Neuron (in vitro differentiated cells): ENCODE measurements at regions not wholly inside any gene's neighbourhood (a gene's known extent, or its start where the extent isn't known, plus 50 kb on each side); places are given as distances from the start of the nearest gene placed in this dataset.

Experiments
- H2AFZ ChIP-seq: one replicate; pipeline ENCODE4 v1.6.1; 2013; ENCODE audit warnings: low read depth, mild to moderate bottlenecking, inconsistent platforms, low read length, moderate library complexity
- H3K27me3 ChIP-seq: one replicate; pipeline ENCODE4 v1.6.1; 2013; ENCODE audit warnings: low read length; ENCODE audit not compliant: insufficient read depth
- H3K36me3 ChIP-seq: one replicate; pipeline ENCODE4 v1.6.1; 2013; ENCODE audit warnings: low read length; ENCODE audit not compliant: insufficient read depth
- H3K4me1 ChIP-seq: one replicate; pipeline ENCODE4 v1.6.1; 2013; ENCODE audit warnings: low read length; ENCODE audit not compliant: insufficient read depth
- H3K4me3 ChIP-seq: 2 replicates; pipeline ENCODE4 v1.5.1; 2013; ENCODE audit warnings: mild to moderate bottlenecking, low read length, moderate library complexity
- H3K9me3 ChIP-seq: one replicate; pipeline ENCODE4 v1.6.1; 2013; ENCODE audit warnings: low read length

DNA sequence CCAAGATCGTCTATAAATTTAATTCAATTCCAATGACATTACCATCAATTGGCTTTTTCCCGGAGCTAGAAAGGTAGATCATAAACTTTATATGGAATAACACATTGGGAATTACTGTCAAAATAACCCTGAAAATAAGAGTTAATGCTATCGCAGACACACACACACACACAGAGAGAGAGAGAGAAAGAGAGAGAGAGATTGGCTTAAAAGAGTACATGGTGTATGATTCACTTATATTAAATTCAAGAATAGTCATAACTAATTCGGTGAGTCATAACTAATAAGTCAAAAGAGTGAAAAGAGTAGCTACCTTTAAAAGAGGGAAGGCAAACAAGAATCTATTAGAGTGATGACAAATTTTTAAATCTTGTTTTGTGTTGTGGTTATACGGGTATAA is 425.5 kb downstream of the TBC1D32 start:
- Histone ChIP-seq H3K4me3 (no peak overlapping the region), H3K4me1 (no peaks in the 10 kb centered on the region), H3K9me3 (no peaks in the 10 kb centered on the region), H2AFZ (no peak overlapping the region), H3K27me3 (no peaks in the 10 kb centered on the region), H3K36me3 (no peaks in the 10 kb centered on the region)

DNA sequence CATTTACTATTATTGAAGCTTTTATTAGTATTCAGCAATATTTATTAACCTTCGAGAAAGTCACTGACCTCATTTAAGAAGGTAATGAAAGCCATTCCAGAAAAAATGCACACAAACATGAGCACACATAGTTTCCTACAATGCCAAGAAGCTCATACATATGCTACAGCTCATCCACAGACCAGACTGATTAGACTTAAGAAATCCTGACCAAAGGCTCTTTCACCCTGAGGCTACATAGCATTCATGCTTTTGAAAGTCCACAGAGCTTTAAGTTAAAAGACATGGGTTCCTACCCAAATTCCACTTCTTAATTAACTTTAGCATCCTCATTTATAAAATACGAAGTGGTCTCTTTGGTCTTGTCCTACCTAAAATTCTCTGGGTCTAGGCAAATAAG is 430.4 kb downstream of the TBC1D32 start:
- Histone ChIP-seq H3K4me1 (no peaks in the 10 kb centered on the region), H2AFZ (no peak overlapping the region)

DNA sequence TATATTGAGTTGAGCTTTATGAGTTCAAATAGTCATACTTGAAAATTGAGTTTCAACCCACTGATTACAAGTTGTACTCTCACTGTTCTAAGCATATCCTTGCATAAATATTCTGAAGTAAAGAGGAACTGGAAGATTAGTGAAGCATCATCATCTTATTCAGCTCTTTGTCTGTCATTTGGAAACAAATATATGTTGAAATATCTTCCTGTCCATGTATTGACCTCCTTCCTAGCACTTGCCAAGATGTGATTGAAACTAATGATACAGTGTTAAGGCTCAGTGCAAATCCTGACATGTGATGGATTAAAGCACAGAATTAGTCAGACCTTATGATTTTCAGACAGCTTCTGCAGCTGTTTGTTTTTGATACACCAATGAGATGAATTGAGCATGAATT is 434.3 kb downstream of the TBC1D32 start:
- Histone ChIP-seq H3K9me3 (no peaks in the 10 kb centered on the region), H3K4me3 (no peak overlapping the region), H3K27me3 (no peaks in the 10 kb centered on the region), H3K36me3 (no peaks in the 10 kb centered on the region), H2AFZ (no peak overlapping the region), H3K4me1 (no peaks in the 10 kb centered on the region)

More for the DNA sequence above, 430.4 kb downstream of the TBC1D32 start:
- no peak overlapping the region for H3K4me3 ChIP-seq
- H3K9me3 ChIP-seq, result no peaks in the 10 kb centered on the region
- no peaks in the 10 kb centered on the region for H3K36me3 ChIP-seq
- no peaks in the 10 kb centered on the region for H3K27me3 ChIP-seq

DNA sequence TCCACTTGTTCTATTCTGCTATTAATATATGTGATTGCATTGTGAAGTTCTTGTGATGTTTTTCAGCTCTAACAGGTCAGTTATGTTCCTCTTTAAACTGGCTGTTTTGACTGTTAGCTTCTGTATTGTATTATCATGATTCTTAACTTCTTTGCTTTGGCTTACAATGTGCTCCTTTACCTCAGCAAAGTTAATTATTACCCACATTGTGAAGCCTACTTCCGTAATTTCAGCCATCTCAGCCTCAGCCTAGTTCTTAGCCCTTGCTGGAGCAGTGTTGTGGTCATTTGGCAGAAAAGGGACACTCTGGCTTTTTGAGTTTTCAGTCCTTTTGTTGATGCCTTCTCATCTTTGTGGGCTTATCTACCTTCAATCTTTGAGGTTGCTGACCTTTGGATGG is 440.2 kb downstream of the TBC1D32 start:
- no peak overlapping the region for H3K4me3 ChIP-seq
- no peaks in the 10 kb centered on the region for H3K4me1 ChIP-seq
- H3K9me3 ChIP-seq, result no peaks in the 10 kb centered on the region
- H2AFZ ChIP-seq, result no peak overlapping the region
- H3K36me3 ChIP-seq, result no peaks in the 10 kb centered on the region
- no peaks in the 10 kb centered on the region for H3K27me3 ChIP-seq

DNA sequence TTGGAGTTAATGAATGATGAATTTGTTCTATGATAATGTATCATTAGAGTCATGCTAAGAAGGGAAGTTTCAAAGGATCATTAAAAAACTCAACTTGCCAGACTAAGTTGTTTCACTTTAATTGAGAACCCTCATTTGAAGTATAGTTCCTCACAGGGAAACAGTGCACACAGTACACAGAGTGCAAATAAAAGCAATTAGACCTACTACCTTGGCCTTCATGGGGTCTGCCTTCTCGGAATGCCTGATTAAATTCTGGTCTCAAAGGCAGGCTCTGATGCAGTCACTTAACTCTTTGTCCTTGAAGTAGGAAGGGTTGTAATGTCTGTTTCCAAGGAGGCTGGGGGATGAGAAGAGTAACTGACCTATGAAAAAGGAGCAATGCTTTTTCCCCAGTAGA is 457.3 kb downstream of the TBC1D32 start:
- Histone ChIP-seq H2AFZ (no peak overlapping the region), H3K9me3 (no peaks in the 10 kb centered on the region), H3K4me1 (no peaks in the 10 kb centered on the region), H3K36me3 (no peaks in the 10 kb centered on the region), H3K4me3 (no peak overlapping the region), H3K27me3 (no peaks in the 10 kb centered on the region)

DNA sequence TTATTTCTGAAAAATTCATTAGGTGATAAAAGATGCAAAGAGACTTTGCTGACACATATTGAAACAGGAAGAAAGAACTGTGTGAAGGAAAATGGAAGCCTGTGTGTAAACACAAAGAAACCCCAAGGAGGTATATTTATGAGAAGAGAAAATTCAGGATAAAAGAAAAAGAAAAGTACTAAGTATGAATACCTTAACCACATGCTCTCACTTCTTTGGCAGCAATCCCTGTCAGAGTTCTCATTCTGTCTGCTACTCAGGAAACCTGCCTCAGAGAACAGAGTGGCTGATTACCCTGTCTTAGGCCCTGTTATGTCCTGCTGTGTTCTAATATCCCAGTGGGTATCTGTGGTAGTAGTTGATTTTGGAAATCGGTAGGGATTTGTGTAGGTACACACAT is 457.9 kb downstream of the TBC1D32 start:
- no peaks in the 10 kb centered on the region for H3K36me3 ChIP-seq
- no peak overlapping the region for H3K4me3 ChIP-seq
- H2AFZ ChIP-seq, result no peak overlapping the region
- no peaks in the 10 kb centered on the region for H3K9me3 ChIP-seq
- H3K27me3 ChIP-seq, result no peaks in the 10 kb centered on the region
- no peaks in the 10 kb centered on the region for H3K4me1 ChIP-seq

DNA sequence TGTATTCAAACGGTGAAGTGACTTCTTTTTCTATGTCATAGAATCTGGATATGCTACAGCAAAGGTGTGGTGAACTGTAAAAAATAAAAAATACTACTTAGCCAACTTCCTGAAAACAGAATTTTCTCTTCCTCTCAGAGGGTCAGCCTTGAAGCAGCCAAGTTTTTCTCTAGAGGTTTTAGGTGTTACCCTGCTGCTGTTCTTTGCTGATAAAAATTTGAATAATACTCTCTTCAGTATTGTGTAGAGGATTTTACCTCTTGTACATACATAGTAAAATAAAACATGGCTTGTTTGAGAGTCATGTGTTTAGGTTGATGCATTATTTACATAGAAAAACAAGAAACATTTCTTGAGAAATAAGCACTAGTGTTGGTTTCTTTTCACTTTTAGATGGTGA is 458.4 kb downstream of the TBC1D32 start:
- Histone ChIP-seq H3K9me3 (no peaks in the 10 kb centered on the region), H3K4me1 (no peaks in the 10 kb centered on the region), H3K4me3 (no peak overlapping the region), H2AFZ (no peak overlapping the region), H3K27me3 (no peaks in the 10 kb centered on the region), H3K36me3 (no peaks in the 10 kb centered on the region)

DNA sequence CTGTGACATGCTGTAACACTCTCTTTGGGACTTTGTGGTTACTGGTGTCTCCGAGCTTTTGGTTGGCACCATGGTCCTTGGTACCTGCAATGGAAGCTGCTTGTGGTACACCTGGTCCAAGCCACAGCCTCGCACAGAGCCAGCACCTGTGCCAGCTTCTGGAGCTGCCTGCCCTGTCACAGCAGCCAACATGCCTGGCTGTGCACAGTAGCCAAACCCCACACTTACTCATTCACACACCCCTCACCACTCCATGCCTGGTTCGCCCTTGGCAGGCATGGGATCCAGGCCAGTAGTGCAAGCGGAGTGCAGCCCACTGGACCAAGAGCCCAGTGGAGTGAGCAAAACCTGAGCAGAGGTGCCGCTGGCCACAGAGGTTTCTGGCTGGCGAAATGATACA is 459.9 kb downstream of the TBC1D32 start:
- H2AFZ ChIP-seq, result no peak overlapping the region
- no peaks in the 10 kb centered on the region for H3K27me3 ChIP-seq
- no peaks in the 10 kb centered on the region for H3K36me3 ChIP-seq

DNA sequence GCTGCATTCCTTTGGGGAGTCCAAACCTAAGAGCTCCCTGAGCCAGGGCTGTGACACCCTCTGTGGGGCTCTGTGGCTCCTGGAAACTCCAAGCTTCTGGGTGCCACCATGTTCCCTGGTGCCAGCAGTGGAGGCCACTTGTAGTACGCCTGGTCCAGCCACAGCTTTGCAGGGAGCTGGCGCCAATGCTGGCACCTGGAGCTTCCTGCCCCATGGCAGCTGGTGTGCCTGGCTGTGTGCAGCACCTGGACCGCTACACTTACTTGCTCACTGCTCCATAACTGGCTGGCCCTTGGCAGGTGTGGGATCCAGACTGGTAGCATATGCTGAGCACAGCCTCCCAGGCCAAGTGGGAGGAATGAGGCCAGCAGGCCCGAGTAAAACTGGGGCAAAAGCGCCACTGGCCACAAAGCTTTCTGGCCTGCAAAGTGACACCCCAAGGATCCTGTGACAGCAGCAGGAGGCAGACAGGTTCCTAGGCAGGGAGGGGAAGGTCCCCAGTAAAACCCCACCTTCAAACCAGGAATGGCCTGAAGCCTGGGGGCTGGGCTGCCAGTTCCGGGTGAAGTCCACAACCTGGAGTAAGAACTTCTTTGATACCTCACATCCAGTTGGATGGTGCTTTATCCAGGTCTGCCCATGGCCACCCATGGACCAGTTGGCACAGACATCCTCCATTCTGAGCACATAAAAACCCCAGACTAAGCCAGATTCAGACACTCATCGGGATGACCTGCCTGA is 461.0 kb downstream of the TBC1D32 start:
- Histone ChIP-seq H3K36me3 (no peaks in the 10 kb centered on the region), H3K4me1 (no peaks in the 10 kb centered on the region), H2AFZ (no peak overlapping the region), H3K27me3 (no peaks in the 10 kb centered on the region), H3K9me3 (no peaks in the 10 kb centered on the region), H3K4me3 (no peak overlapping the region)

More for the DNA sequence above, 459.9 kb downstream of the TBC1D32 start:
- H3K4me1 ChIP-seq, result no peaks in the 10 kb centered on the region
- no peak overlapping the region for H3K4me3 ChIP-seq
- H3K9me3 ChIP-seq, result no peaks in the 10 kb centered on the region

DNA sequence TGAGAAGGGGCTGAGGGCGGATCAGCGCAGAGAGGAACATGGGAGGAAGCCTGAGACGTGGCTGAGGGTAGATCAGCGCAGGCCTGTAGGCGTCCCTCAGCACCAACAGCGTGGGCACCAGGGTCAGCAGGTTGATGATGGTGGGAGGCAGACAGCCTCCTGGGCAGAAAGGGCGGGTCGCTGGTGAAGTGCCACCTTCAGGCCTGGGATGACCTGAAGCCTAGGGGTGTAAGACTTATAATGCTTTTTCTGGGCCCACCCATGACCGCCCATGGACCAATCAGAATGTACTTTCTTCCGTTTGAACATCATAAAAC is 462.1 kb downstream of the TBC1D32 start:
- Histone ChIP-seq H3K36me3 (no peaks in the 10 kb centered on the region), H3K27me3 (no peaks in the 10 kb centered on the region), H3K4me1 (no peaks in the 10 kb centered on the region), H2AFZ (no peak overlapping the region), H3K9me3 (no peaks in the 10 kb centered on the region), H3K4me3 (no peak overlapping the region)

DNA sequence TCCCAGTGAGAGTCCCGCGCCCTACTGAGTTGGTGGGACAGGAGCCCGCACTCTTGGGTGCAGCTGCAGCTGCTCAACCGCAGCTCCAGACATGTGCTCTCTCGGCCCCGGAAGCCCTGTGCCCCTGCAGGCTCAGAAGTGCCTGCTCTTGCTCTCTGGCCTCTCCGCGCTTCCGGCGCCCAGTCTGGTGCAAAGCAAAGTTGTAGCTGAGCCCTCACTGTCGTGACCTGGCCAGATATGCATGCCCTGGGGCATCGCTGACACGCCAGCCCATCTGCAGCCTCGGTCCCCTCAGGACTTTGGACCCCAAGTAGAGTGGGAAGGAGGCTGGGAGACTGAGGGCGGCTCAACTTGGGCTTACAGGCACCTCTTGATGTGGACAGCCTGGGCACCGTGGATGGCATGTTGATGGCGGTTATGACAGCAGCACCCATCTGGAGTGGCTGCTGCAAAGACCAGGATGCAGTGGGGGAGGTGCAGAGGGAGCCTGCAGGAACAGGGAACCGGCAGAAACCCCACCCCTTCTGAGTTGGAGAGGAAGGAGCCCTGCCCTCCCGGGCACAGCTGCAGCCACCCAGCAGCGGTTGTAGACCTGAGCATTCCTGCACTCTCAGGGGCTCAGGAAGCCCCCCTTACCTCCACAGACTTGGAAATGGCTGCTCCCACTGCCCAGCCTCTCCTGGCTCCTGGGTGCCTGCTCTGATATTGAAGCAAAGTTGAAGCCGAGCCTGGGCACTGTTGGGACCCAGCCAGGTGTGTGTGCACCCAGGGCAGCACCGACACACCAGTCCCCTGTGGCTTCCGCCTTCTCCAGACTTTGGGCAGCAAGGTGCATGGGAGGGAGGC is 462.6 kb downstream of the TBC1D32 start:
- H2AFZ ChIP-seq, result no peak overlapping the region

DNA sequence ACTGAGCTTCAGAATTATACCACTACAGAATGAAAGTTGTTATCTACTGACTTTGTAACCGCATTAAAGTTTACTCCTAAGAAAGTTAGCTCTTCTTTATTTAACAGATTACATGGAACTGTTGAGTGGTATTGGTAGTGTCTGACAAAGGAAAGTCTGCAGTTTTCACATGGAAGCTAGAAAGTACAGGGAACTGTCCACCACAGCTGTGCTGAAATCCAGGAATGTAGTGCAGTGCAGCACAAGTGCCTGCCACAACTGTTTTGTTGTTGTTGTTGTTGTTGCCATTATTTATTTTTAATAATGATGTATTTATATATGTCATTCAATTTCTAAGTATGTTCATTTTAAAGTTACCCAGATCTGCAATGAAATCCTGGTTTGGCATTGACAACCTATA is 464.9 kb downstream of the TBC1D32 start:
- H3K27me3 ChIP-seq, result no peaks in the 10 kb centered on the region
- no peaks in the 10 kb centered on the region for H3K4me1 ChIP-seq
- H3K4me3 ChIP-seq, result no peak overlapping the region
- H2AFZ ChIP-seq, result no peak overlapping the region
- no peaks in the 10 kb centered on the region for H3K36me3 ChIP-seq
- no peaks in the 10 kb centered on the region for H3K9me3 ChIP-seq

More for the DNA sequence above, 462.6 kb downstream of the TBC1D32 start:
- no peaks in the 10 kb centered on the region for H3K4me1 ChIP-seq
- H3K27me3 ChIP-seq, result no peaks in the 10 kb centered on the region
- no peak overlapping the region for H3K4me3 ChIP-seq
- H3K36me3 ChIP-seq, result no peaks in the 10 kb centered on the region
- no peaks in the 10 kb centered on the region for H3K9me3 ChIP-seq

DNA sequence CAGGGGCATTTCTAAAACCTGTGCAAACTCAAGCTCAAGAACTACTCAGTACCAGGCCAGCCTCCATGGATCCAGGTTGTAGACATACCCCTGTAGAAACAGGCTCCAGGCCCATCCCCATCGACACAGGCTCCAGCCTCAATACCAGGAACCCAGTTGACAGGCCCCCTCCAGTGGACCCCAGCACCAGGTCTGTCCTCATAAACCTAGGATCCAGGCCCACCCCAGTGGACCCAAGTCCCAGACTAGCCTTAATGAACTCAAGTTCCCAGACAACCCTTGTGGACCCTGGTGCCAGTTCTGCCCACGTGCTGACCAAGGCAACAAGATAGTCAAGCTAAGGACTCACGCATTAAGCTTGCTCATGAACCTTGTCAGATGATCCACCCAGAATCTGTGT is 476.9 kb downstream of the TBC1D32 start:
- Histone ChIP-seq H3K4me1 (no peaks in the 10 kb centered on the region), H3K9me3 (no peaks in the 10 kb centered on the region), H3K36me3 (no peaks in the 10 kb centered on the region), H2AFZ (no peak overlapping the region), H3K27me3 (no peaks in the 10 kb centered on the region), H3K4me3 (no peak overlapping the region)
